SKM-1 (cell line): ENCODE measurements at regions not wholly inside any gene's neighbourhood (a gene's known extent, or its start where the extent isn't known, plus 50 kb on each side); places are given as distances from the start of the nearest gene placed in this dataset.

Experiments
- DNase-seq: peaks from one replicate; lab custom pipeline; 2025; ENCODE audit not compliant: unreplicated experiment; lab: John Stamatoyannopoulos, UW

DNA sequence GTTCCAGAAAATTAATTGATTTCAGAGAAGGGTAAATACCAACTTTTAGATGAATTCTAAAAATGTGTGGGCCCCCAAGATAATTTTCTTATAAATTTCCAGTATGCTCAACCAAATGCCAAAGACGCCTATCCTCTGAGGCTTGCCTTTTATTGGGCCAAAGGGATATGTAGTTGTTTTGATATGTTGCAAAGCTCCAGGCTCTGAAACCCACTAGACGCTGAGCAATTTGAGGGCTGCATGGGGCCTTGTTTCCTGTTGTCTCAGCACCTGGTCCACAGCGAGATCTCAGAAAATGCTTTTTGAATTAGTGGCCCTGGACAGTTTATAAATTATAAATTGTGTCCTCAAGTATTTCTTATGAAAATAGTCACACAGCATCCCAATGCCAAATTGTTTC is 397.2 kb downstream of the SAMD5 start:
- DNase-seq, result no peak

DNA sequence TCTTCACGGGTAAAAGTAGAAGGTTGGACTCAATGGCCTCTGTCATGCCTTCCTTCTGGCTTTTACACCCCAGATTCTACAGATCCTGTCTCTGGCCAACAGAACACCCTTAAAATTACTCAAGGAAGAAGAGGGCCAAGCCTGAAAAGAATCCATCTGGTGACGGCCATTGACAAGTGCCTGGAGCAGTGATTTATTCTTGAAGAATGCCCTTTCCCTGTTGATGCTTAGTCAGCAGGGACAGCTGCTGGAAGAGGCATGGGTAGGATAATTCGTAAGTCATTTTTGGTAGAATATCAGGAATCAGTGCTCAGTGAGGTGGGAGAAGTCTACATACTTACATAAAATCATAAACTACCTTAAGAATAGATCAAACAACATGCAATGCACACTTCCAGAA is 397.9 kb downstream of the SAMD5 start:
- no peak for DNase-seq

DNA sequence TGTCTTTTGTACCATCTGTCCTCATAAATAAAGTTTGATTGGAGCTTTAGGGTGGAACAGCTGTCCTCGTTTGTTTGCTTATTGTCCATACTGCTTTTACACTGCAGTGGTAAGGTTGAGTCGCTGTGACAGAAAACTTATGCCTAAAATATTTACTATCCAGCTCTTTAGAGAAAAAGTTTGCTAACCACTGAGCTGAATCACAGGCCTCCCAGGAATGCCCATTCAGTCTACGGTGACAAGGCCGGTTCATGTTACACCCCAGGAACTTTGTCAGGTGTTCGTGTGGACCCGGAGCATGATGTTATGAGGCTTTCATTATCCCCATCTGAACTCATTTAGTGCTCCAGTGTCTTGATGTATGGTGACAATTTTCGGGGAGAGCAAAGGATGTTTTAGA is 401.1 kb downstream of the SAMD5 start:
- no peak for DNase-seq

DNA sequence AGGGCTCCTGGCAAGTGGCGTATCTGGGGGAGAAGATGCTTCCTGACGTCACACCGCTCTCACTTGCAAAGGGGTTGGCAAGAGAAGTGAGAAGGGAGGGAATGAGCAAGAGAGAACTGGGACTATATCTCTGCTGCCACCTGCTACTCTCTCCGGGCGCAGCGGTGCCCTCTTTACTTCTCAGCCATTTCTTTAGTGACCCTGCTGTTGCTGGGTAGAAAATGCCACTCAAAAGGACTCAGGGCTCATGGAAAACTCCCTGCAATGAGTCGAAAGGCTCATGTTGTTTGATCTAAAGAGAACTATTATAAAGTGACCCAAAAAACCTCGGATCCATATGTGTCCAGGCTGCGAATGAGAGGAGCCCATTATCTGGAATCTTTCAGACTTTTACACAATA is 401.8 kb downstream of the SAMD5 start:
- DNase-seq, result no peak

DNA sequence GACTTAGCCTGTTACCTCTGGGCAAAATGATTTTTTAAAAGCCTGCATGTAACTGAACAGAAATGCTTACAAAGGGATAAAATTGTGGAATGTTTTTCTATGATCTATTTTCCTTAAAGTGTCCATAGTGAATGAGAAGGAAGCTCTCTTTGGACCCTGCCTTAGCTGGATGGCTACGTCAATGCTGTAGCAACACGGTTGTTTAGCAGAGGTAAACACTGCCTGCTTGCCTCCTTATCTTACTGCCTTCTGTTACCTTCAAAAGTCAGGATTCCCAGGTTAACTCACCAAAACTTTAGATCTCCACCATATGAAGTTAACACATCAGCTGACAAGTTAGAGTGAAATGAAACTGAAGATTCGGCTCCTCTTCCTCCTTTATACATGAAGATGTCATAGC is 402.6 kb downstream of the SAMD5 start:
- DNase-seq, result no peak

DNA sequence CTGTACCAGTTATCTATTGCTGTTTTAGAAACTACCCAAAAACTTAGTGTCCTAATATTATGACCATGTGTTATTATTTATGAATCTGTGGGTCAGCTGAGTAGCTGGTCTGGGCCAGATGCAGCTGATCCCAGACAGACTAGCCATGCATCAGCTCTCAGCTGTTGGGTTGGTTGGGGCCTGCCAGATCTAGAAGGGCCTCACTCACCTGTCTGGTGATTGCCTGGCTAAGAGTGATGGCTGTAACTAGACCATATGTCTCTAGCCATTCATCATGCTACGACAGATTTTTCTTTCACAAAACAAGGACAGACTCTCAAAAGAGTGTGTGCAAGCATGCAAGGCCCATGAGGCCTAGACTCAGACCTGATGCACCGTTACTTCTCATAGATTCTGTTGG is 403.2 kb downstream of the SAMD5 start:
- DNase-seq, result no peak

DNA sequence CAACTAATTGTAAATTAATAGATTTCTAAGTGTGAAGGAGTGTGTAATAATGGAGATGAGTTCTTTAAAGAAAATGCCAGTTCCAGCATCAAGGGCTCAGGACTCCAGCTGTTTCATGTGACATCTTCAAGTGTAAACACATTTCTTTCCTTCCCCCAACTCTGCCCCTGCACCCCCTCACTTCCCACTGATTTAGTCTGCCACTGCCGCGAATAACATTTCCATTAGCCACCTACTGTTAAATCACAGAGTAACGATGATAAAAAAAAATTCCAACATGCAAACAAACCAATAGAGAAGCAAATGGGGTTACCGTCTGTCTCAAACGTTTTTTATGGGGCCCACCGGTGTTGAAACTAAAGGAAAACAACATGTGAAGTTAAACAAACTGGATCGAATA is 414.3 kb downstream of the SAMD5 start:
- no peak for DNase-seq

DNA sequence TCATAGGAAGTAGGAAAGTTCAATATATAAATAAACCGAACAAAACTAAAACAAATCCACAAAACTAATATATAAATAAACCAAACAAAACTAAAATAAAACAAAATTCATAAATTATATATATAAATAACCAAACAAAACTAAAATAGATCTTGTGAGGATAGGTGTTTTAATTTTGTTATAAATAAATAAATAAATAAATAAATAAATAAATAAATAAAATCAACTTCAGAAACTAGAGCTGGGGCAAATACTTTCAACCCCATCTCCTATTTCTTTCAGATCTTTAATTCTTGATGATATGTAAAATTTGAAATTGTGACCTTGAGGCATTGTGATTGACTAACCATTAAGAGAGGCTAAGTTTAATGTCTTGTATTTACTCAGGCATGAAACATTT is 416.1 kb downstream of the SAMD5 start:
- DNase-seq, result no peak

DNA sequence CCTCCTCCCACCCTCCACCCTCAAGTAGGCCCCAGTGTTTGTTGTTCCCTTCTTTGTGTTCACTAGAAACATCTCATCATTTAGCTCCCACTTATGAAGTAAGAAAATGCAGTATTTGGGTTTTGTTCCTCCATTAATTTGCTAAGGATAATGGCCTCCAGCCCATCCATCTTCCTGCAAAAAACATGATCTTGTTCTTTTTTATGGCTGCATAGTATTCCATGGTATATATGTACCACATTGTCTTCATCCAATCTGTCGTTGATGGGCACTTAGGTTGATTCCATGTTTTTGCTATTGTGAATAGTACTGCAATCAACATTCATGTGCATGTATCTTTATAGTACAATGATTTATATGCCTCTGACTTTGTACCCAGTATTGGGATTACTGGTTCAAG is 416.8 kb upstream of the SASH1 start:
- DNase-seq, result no peak

DNA sequence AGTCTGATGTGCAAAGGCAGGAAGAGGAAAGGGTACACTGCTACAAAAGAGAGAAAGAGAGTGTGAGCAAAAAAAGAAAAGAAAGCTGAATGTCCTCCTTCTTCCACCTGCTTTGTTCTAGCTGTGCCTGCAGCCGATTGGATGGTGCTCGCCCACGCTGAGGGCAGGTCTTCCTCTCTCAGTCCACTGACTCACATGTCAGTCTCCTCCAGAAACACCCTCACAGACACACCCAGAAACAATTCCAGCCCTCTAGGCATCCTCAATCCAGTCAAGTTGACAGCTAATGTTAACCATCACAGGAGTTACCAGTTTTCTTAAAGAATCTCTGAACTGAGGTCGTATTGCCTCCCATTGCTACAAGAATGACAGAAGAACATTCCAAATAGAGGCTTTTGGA is 411.9 kb upstream of the SASH1 start:
- DNase-seq, result no peak

DNA sequence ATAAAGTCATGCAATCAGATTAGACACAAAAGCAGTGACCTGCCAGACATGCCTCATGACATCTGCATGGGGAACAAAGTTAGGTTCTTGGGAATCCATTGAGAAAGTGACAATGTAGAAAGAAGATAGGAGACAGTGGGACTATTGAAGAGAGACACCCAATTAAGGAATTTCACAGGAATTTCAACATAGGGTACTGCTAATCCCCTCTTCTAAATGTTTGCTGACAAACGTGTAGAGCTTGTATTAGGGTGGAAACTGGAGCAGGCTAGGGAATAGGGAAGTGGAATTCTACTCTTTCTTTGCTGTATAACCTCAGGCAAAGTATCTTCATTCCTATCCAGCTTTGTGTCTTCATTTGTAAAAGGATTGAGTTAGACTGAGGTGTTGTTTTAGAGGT is 409.4 kb upstream of the SASH1 start:
- DNase-seq, result no peak

DNA sequence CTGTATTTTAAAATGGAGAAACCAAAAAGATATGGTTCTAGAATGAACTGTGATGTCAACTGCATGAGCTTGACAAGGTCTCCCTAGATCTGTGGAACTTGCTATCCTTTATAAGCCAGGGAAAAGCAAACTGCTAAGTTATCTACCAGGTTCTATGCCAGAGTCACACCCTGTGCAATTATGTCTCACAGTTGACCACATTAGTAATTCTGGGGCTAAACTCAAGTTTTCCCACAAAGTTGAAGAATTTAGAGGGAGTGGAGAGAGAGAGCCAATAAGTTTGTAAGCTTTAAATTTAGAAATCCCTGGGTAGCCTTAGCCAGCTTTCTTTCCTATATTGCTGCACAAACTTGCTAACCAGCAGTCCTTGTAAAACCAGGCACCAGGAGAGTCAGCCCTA is 407.0 kb upstream of the SASH1 start:
- DNase-seq, result no peak

DNA sequence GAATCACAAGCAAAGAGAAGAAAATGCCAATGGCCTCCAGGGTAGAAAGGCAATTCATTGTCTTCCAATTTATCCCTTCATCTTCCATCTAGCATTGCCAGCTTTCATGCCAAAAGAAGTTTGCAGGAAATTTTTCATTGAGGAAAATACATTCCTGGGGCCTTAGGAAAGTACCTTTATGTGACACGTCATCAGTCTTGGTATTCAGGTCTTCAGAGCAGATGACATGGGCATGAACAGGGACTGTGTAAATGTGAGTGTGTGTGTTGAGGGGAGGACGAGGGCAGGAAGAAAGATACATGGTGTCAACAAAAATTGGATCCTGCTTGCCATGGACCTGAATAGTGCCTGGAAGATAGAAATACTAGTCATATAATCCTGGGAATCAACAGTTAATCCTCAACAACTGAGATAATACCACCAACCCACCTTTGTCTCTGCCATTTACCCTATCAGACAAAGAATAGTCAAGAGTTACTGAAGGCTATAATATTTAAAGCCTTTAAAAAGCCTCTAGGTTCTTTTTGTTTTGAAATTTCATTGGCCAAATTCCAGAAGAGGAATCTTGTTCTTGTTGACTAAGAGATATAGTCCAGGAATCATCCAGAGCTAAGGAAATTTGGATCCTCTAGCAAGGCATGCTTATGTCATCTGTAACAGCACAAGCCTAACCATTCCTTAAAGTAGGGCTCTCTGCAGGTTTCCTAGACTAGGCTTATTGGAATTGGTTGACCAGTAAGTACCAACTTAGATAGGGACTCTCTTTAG is 405.8 kb upstream of the SASH1 start:
- no peak for DNase-seq

DNA sequence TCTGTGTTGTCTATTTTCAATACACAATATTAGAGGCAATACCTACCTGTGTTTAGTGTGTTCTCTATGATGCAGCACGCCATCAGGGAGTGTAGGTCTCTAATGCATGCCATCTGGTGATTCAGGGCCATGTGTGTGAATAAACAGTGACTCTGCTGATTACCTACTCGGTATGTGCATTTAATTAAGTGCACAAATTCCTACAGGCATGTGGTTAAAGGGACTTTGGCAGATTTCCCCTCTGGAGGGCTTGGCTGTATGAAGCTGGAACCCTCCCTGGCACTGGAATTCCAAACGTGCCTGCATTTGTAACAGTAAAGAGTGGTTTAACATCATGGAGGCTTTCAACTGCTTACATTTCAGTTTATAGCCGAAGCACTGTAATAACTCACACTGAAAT is 401.5 kb upstream of the SASH1 start:
- DNase-seq, result no peak

DNA sequence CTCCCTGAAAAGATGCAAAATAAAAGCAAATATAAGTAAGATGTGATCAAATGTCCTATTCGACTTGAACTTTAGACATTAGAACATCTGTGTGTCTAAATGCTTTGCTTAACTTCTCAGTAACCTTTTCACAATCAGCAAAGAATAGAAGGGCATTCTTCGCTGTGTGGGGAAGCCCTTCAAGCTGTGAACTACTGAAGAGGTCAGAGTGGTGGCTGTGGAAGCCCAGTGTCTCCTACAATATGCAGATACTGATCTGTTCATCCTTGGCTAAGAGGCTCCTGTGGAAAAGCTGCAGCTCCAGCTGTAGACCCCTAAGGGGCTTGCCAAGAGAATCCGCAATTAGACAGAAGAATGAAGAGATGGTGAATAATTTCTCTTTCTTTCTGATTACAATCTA is 400.3 kb upstream of the SASH1 start:
- DNase-seq, result no peak

DNA sequence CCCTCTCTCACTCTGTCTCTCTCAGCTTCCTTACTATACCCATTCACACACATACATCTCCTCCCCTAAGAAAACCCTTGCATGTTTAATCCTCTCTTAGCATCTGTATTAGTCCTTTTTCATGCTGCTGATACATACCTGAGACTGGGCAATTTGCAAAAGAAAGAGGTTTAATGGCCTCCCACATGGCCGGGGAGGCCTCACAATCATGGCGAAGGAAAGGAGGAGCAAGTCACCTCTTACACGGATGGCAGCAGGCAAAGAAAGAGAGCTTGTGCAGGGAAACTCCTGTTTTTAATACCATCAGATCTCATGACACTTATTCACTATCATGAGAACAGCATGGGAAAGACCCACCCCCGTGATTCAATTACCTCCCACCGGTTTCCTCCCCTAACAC is 398.5 kb upstream of the SASH1 start:
- no peak for DNase-seq

DNA sequence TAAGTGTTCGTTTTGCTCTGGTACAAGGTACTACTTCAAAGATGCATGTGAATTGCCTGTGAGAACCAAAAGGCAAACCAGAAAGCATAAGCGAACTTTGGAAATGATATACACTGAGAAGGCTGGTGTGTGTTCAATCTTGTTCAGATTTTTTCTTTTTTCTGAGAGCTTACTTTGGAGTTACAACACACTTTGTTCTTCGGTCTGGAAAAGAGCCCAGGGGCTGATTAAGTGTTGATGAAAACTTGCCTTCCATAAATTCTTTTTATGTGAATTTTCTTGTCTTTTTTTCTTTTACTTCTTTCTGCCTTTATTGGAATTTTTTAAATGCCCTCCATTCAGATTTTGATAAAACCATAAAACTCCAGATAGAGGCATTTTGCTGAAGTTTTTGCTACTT is 395.1 kb upstream of the SASH1 start:
- no peak for DNase-seq

DNA sequence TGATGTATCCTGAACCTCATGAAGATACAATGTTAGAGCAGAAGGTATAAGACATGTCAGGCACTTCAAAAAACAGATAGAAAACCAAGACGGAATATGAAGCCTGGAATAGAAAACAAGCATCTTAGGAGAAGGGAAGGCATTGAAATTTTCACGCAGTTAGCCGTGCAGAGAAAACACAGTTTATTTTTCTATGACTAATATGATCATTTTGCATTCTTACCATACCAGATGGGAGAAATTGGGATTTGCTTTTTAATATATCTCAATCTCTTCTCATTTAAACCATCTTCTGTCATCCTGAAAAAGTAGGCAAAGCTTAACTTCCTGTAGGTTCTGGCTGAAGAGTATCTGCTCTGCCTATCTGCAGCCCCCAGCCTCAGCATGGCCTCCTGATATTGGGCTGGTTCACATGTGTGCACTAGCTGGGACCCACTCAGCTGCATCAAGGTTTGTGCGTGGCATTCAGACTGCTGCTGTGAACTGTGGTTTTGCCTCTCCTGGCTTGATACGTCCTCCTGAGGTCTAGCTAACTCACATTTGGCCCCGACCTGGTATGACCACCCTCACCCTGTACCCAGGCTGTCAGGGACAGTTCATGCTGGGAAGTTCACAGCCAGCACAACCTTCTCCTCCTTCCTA is 392.5 kb upstream of the SASH1 start:
- DNase-seq, result no peak

DNA sequence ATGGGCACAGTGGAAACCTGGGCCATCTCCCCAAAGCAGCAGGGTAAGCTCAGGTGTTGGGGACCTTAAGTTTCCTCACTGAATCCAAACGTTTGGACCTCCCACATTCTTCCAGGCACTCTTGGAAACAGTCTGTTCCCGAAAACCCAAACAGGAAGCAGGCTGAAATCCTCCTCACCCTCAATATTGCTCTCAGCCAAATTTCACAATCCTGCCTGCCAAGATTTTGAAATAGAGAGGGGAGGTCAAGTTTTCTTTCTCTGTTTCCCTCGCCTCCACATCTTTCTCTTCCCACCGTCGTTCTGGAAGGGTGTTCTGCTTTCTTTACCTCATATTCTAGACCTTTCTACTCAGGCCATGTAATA is 392.0 kb upstream of the SASH1 start:
- no peak for DNase-seq

DNA sequence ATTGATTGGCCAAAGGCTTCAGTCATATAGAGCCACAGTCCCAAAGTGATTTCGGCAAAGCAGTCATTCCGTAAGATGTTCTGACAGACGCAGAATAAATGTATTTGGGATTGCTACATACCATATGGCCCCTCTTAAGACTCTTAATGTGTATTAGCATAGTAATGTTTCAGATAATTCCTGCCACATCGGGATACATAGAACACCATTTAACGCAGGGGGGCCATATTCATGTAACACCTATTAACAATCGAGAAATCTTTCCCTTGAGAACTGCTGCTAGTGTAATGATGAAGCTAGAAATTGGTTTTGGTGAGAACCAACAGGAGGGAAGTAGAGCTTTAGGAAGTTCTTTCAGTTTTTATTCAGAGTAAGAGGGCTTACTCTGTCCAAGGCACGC is 390.9 kb upstream of the SASH1 start:
- DNase-seq, result no peak

DNA sequence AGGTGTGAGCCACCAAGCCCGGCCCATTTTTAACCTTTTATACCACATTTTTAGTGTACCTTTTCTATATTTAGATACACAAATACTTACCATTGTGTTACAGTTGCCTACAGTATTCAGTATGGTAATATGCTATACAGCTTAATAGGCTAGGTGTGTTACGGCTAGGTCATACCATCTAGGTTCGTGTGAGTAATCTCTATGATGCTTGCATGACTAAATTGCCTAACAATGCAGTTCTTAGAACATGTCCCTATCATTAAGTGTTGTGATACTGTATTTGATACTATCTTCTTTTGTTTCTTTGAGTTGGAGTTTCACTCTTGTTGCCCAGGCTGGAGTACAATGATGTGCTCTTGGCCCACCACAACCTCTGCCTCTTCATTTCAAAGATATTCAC is 387.7 kb upstream of the SASH1 start:
- no peak for DNase-seq

DNA sequence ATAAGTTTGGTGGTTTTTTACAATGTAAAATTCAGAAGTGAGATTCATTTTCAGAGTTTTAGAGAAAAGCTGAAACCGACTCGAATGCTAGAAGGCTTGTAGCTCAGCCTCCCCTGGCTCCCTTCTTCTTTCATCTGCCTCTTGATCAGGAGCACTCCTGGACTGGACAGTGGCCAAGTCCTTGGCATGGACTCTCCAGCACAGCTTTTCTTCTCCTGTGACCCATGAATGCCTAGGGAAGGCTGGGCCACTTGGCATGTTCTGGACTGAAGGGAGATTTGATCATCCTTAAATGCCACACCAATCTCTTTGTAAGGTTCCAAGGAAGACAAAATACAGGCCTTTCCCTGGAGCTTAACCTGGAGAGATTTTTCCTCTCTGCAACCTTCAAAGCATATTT is 384.0 kb upstream of the SASH1 start:
- no peak for DNase-seq

DNA sequence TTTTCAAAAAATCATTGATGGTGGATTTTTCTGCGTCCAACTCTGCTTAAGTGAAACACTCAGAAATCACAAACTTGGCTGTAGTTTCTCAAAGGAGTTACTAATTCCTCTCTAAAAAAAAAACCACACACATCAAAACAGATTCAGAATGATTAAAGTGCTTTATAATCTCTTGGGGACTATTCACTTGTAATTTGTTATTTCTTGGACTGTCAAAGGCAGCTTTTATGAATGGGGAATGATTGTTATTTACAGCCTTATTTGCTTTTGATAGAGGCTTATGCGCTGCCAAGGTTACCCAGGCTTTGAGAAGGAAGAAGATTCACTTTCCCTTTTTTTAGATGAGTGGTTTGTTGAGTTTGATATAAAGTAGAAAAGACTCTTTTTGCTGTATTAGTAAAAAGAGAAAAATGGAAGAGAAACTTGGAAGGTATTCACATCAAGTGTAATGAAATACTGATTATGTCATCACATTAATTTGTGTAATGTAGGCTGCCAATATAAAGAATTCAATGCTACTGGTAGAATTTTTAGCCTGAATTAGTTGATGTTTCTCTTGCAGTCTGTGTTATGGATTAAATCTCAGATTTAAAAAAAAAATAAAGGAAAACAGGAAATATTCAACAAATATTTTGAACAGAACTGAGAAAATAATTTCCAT is 381.0 kb upstream of the SASH1 start:
- DNase-seq, result no peak
